Trophoblast cell (in vitro differentiated cells and primary cell): ENCODE measurements at regions not wholly inside any gene's neighbourhood (a gene's known extent, or its start where the extent isn't known, plus 50 kb on each side); places are given as distances from the start of the nearest gene placed in this dataset.

ENCODE experiments used
- DNase-seq, 2 donors: peaks; one replicate each; pipeline ENCODE4 v3.0.0-alpha.2; 2016
- H2AFZ ChIP-seq: 2 replicates; pipeline ENCODE4 v1.6.1; 2013; ENCODE audit warnings: low read length, moderate library complexity, mild to moderate bottlenecking; ENCODE audit not compliant: insufficient read depth, poor library complexity
- H2AK5ac ChIP-seq: 2 replicates; pipeline ENCODE4 v1.6.1; 2013; ENCODE audit warnings: mild to moderate bottlenecking, low read length
- H2BK120ac ChIP-seq: 2 replicates; pipeline ENCODE4 v1.6.1; 2013; ENCODE audit warnings: low read length, mild to moderate bottlenecking, moderate library complexity; ENCODE audit not compliant: insufficient read depth, poor library complexity
- H2BK12ac ChIP-seq: 2 replicates; pipeline ENCODE4 v1.6.1; 2013; ENCODE audit warnings: mild to moderate bottlenecking, low read length, moderate library complexity
- H2BK5ac ChIP-seq: 2 replicates; pipeline ENCODE4 v1.6.1; 2013; ENCODE audit warnings: low read length, low read depth, moderate library complexity, mild to moderate bottlenecking; ENCODE audit not compliant: poor library complexity
- H3K14ac ChIP-seq: 2 replicates; pipeline ENCODE4 v1.6.1; 2013; ENCODE audit warnings: mild to moderate bottlenecking, low read length
- H3K18ac ChIP-seq: 2 replicates; pipeline ENCODE4 v1.6.1; 2013; ENCODE audit warnings: mild to moderate bottlenecking, low read length
- H3K23ac ChIP-seq: 2 replicates; pipeline ENCODE4 v1.6.1; 2013; ENCODE audit warnings: low read length
- H3K27ac ChIP-seq: 2 replicates; pipeline ENCODE4 v1.5.1; 2013; ENCODE audit warnings: low read depth, mild to moderate bottlenecking, inconsistent platforms, low read length, moderate library complexity
- H3K27me3 ChIP-seq: 2 replicates; pipeline ENCODE4 v1.6.1; 2013; ENCODE audit warnings: inconsistent platforms, mild to moderate bottlenecking, low read length, moderate library complexity; ENCODE audit not compliant: insufficient read depth
- H3K36me3 ChIP-seq, 2 experiments: 1 replicate in 1 of 2; 2 replicates in 1 of 2; pipeline ENCODE4 v1.6.1; 2013; ENCODE audit warnings: low read length in 2 of 2, mild to moderate bottlenecking in 2 of 2, moderate library complexity in 1 of 2; ENCODE audit not compliant: insufficient read depth in 2 of 2, control insufficient read depth in 1 of 2
- H3K4ac ChIP-seq: 2 replicates; pipeline ENCODE4 v1.6.1; 2013; ENCODE audit warnings: low read depth, mild to moderate bottlenecking, low read length, moderate library complexity
- H3K4me1 ChIP-seq, 2 experiments: 1 replicate in 1 of 2; 2 replicates in 1 of 2; pipeline ENCODE4 v1.6.1; 2013; ENCODE audit warnings: low read length in 2 of 2, mild to moderate bottlenecking in 2 of 2, moderate library complexity in 1 of 2; ENCODE audit not compliant: insufficient read depth in 2 of 2, control insufficient read depth in 1 of 2
- H3K4me2 ChIP-seq: 2 replicates; pipeline ENCODE4 v1.6.1; 2013; ENCODE audit warnings: inconsistent platforms, mild to moderate bottlenecking, low read length, moderate library complexity
- H3K4me3 ChIP-seq: 2 replicates; pipeline ENCODE4 v1.5.1; 2013; ENCODE audit warnings: mild to moderate bottlenecking, low read depth, low read length, inconsistent platforms
- H3K79me1 ChIP-seq: one replicate; pipeline ENCODE4 v1.6.1; 2013; ENCODE audit warnings: low read length
- H3K79me2 ChIP-seq: 2 replicates; pipeline ENCODE4 v1.6.1; 2013; ENCODE audit warnings: low read length, mild to moderate bottlenecking; ENCODE audit not compliant: control insufficient read depth, insufficient read depth, poor library complexity
- H3K9ac ChIP-seq: 2 replicates; pipeline ENCODE4 v1.6.1; 2013; ENCODE audit warnings: mild to moderate bottlenecking, low read length
- H3K9me3 ChIP-seq: 2 replicates; pipeline ENCODE4 v1.6.1; 2013; ENCODE audit warnings: low read depth, mild to moderate bottlenecking, control low read depth, inconsistent platforms, low read length; ENCODE audit not compliant: insufficient read depth
- H4K12ac ChIP-seq: 2 replicates; pipeline ENCODE4 v1.6.1; 2013; ENCODE audit warnings: low read depth, mild to moderate bottlenecking, low read length, moderate library complexity
- H4K8ac ChIP-seq: 2 replicates; pipeline ENCODE4 v1.6.1; 2013; ENCODE audit warnings: low read depth, mild to moderate bottlenecking, low read length, moderate library complexity
- H4K91ac ChIP-seq: one replicate; pipeline ENCODE4 v1.6.1; 2013; ENCODE audit warnings: low read depth, mild to moderate bottlenecking, low read length, moderate library complexity
- WGBS: extraction: QIAGEN DNeasy Blood & Tissue Kit; methylation state at CpG from one replicate; pipeline ENCODE4 v1.1.7; 2013; ENCODE audit warnings: missing lambda C conversion rate; ENCODE audit not compliant: insufficient read length, insufficient coverage; ENCODE audit errors: extremely low coverage; 5-methylcytosine and 5-hydroxymethylcytosine counted together

DNA sequence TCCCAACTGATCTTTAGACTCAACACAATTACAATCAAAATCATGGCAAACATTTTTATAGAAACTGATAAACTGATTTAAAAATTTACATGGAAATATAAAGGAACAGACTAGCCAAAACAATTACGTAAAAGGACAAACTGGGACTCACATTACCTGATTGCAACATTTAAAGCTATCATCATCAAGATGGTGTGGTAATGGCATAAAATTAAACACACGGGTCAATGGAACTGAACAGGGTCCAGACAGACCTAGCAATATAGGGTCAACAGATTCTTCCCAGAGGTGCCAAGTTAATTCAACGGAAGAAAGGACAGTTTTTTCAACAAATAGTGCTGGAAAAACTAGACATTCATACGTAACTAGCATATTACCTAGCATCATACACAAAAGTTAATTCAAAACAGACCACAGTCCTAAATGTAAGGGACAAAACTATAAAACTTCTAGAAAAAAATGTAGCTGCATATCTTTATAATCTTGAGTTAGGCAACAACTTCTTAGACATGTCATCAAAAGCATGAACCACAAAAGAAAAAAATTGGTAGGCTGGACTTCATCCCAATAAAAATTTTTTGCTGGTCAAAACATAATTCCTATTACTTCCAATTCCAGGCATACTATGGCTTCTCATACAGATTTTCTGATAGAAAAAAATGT is 147.4 kb upstream of the BEND6 start:
- Histone ChIP-seq H4K8ac (no peak overlapping the region), H3K4me3 (no peak overlapping the region), H3K27me3 (no peaks in the 10 kb centered on the region), H3K27ac (no peak overlapping the region), H3K4me1 (peaks cover 0 to 6% of the 10 kb centered on the region in 2 experiments), H3K79me1 (no peaks in the 10 kb centered on the region), H3K14ac (no peak overlapping the region), H2AFZ (no peak overlapping the region), H3K18ac (no peak overlapping the region), H2AK5ac (no peak overlapping the region), H3K23ac (no peak overlapping the region), H4K12ac (no peak overlapping the region), H3K79me2 (no peaks in the 10 kb centered on the region), H3K9me3 (no peaks in the 10 kb centered on the region), H3K4me2 (no peak overlapping the region), H2BK12ac (peak overlapping the region; percentile 64), H3K9ac (no peak overlapping the region), H3K36me3 (no peaks in the 10 kb centered on the region), H3K4ac (no peak overlapping the region), H2BK120ac (no peak overlapping the region), H4K91ac (no peak overlapping the region), H2BK5ac (no peak overlapping the region)
- DNase-seq = no peak
- no CpG with 5 or more reads among the region's 4 CpGs for WGBS

DNA sequence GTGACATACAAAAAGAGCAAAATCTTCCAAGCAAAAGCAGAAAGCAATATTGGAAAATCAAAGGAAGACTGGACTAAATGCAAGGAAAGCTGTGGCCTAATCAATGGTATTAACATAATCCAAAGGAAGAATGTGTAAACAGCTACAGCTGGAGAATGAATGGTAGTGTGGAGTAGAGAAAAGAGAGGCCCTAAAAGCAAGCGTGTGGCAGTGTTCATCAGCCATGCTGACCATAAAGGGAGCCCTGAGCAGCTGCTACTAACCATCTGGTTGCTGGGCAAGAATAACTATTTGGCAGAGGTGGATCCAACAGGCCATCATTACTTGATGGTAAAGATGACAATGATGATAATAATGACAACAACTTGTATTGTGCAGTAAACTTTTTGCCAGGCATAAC is 148.5 kb upstream of the BEND6 start:
- WGBS = no CpG with 5 or more reads among the region's 1 CpG
- no peak overlapping the region for H2BK120ac ChIP-seq
- no peak overlapping the region for H2BK5ac ChIP-seq
- H3K14ac ChIP-seq = no peak overlapping the region
- no peaks in the 10 kb centered on the region for H3K79me2 ChIP-seq
- H4K12ac ChIP-seq = no peak overlapping the region
- H2AFZ ChIP-seq = no peak overlapping the region
- H2BK12ac ChIP-seq = no peak overlapping the region
- no peak overlapping the region for H3K23ac ChIP-seq
- H3K27ac ChIP-seq = no peak overlapping the region
- no peaks in the 10 kb centered on the region for H3K79me1 ChIP-seq
- no peak overlapping the region for H3K9ac ChIP-seq
- no peaks in the 10 kb centered on the region for H3K27me3 ChIP-seq
- no peaks in the 10 kb centered on the region for H3K9me3 ChIP-seq
- H2AK5ac ChIP-seq = no peak overlapping the region
- H4K91ac ChIP-seq = no peak overlapping the region
- no peaks in the 10 kb centered on the region for H3K36me3 ChIP-seq
- no peak overlapping the region for H3K4ac ChIP-seq
- H3K4me1 ChIP-seq = peaks cover 0 to 6% of the 10 kb centered on the region in 2 experiments
- H4K8ac ChIP-seq = no peak overlapping the region
- H3K18ac ChIP-seq = no peak overlapping the region
- H3K4me3 ChIP-seq = no peak overlapping the region
- no peak overlapping the region for H3K4me2 ChIP-seq
- DNase-seq = no peak

DNA sequence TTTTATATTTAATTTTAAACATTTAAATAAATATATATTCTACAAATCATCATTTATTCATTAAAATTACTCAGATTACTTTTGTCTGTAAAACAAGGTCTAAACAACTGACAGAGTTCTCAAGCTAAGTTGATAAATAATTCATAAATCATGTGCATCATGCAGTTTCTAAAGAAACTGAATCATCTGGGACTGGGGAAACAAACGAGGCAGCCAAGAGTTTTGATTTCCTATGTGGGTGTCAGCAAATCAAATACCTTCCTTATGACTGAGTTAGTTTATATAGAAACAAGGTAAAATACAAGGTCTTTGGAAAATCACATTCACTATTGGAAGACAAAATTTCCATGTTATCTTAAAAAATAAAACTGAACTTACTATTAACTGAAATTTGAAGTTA is 149.9 kb upstream of the BEND6 start:
- no peak overlapping the region for H4K12ac ChIP-seq
- no peak overlapping the region for H3K23ac ChIP-seq
- H2BK5ac ChIP-seq = no peak overlapping the region
- H3K27me3 ChIP-seq = no peaks in the 10 kb centered on the region
- H3K14ac ChIP-seq = no peak overlapping the region
- H3K36me3 ChIP-seq = no peaks in the 10 kb centered on the region
- H3K18ac ChIP-seq = no peak overlapping the region
- H3K4me2 ChIP-seq = no peak overlapping the region
- H4K8ac ChIP-seq = no peak overlapping the region
- H3K79me1 ChIP-seq = no peaks in the 10 kb centered on the region
- H3K4me3 ChIP-seq = no peak overlapping the region
- H3K9me3 ChIP-seq = no peaks in the 10 kb centered on the region
- no peak overlapping the region for H2AFZ ChIP-seq
- no peak overlapping the region for H2BK120ac ChIP-seq
- no peak overlapping the region for H2BK12ac ChIP-seq
- H2AK5ac ChIP-seq = no peak overlapping the region
- H3K4ac ChIP-seq = no peak overlapping the region
- no CpG with 5 or more reads among the region's 1 CpG for WGBS
- H3K9ac ChIP-seq = no peak overlapping the region
- no peak for DNase-seq
- peaks cover 0 to 6% of the 10 kb centered on the region in 2 experiments for H3K4me1 ChIP-seq
- no peaks in the 10 kb centered on the region for H3K79me2 ChIP-seq
- H4K91ac ChIP-seq = no peak overlapping the region
- H3K27ac ChIP-seq = no peak overlapping the region

DNA sequence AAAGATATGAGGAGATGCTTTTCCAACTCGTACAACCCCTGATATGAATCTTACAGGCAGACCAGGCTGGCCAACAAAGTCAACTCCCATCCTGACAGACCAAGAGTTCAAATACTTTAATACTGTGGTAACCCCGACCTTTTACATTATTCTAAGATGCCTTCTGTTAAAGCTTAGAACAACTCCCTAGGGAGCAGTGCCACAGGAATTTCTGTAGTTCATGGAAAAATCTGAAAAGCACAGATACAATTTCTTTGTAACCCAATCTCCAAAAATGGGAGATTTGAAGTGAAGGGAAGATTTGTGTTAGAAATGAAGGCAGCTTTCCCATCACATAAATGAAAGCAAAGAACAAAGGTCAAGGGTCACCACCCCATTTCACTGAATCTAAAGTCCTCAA is 151.3 kb upstream of the BEND6 start:
- no peak overlapping the region for H2AK5ac ChIP-seq
- no peaks in the 10 kb centered on the region for H3K36me3 ChIP-seq
- H3K18ac ChIP-seq = no peak overlapping the region
- DNase-seq = no peak
- no peaks in the 10 kb centered on the region for H3K79me2 ChIP-seq
- H3K9me3 ChIP-seq = no peaks in the 10 kb centered on the region
- H2BK5ac ChIP-seq = no peak overlapping the region
- no peak overlapping the region for H4K12ac ChIP-seq
- peaks cover 0 to 2% of the 10 kb centered on the region in 2 experiments for H3K4me1 ChIP-seq
- H2BK12ac ChIP-seq = no peak overlapping the region
- WGBS = no CpG with 5 or more reads among the region's 2 CpGs
- H3K14ac ChIP-seq = no peak overlapping the region
- no peak overlapping the region for H2BK120ac ChIP-seq
- no peak overlapping the region for H3K23ac ChIP-seq
- H3K27me3 ChIP-seq = no peaks in the 10 kb centered on the region
- H3K79me1 ChIP-seq = no peaks in the 10 kb centered on the region
- no peak overlapping the region for H4K91ac ChIP-seq
- no peak overlapping the region for H3K4me3 ChIP-seq
- no peak overlapping the region for H3K9ac ChIP-seq
- H3K27ac ChIP-seq = no peak overlapping the region
- H3K4me2 ChIP-seq = no peak overlapping the region
- H4K8ac ChIP-seq = no peak overlapping the region
- no peak overlapping the region for H2AFZ ChIP-seq
- no peak overlapping the region for H3K4ac ChIP-seq
